B cell (primary cell): ENCODE measurements at regions not wholly inside any gene's neighbourhood (a gene's known extent, or its start where the extent isn't known, plus 50 kb on each side); places are given as distances from the start of the nearest gene placed in this dataset.

Source experiments
- EZH2 ChIP-seq: IDR thresholded peaks from 2 replicates; pipeline ENCODE4 v1.6.1; 2012; ENCODE audit warnings: borderline replicate concordance, low read depth, mild to moderate bottlenecking, moderate library complexity, low read length; ENCODE audit not compliant: insufficient read depth, poor library complexity, severe bottlenecking
- TF ChIP-seq, protein P1 (sequence below): fragments of 200-600 bp; IDR thresholded peaks from one replicate; pipeline ENCODE4 v1.8.0; 2022; ENCODE audit warnings: antibody characterized with exemption, mild to moderate bottlenecking

DNA sequence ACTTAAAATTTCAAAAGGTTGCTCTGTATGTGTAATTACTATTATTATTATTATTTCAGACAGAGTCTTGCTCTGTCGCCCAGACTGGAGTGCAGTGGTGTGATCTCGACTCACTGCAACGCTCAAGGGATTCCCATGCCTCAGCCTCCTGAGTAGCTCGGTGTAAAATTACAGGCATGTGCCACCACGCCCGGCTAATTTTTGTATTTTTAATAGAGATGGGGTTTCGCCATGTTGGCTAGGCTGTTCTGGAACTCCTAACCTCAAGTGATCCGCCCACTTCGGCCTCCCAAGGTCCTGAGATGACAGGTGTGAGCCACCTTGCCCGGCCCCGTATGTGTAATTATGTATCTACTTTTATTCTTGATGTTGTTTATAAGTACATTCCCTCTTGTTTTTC, 65.3 kb upstream of the ZNF217 start:
- TF ChIP-seq, protein P1, sequence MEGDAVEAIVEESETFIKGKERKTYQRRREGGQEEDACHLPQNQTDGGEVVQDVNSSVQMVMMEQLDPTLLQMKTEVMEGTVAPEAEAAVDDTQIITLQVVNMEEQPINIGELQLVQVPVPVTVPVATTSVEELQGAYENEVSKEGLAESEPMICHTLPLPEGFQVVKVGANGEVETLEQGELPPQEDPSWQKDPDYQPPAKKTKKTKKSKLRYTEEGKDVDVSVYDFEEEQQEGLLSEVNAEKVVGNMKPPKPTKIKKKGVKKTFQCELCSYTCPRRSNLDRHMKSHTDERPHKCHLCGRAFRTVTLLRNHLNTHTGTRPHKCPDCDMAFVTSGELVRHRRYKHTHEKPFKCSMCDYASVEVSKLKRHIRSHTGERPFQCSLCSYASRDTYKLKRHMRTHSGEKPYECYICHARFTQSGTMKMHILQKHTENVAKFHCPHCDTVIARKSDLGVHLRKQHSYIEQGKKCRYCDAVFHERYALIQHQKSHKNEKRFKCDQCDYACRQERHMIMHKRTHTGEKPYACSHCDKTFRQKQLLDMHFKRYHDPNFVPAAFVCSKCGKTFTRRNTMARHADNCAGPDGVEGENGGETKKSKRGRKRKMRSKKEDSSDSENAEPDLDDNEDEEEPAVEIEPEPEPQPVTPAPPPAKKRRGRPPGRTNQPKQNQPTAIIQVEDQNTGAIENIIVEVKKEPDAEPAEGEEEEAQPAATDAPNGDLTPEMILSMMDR, result no peak
- TF ChIP-seq EZH2, result no peak
